Activated B cell treated with CpG ODN at 0.5 μM for 24 hours (primary cell): ENCODE measurements at regions not wholly inside any gene's neighbourhood (a gene's known extent, or its start where the extent isn't known, plus 50 kb on each side); places are given as distances from the start of the nearest gene placed in this dataset.
"Not testable (repeated sequence)": the region's sequence is repeated elsewhere in the genome, so short reads cannot be mapped to it uniquely, and the experiment has no call there.

Experiments used
- ATAC-seq: fragments of 200-7000 bp; cut with Tn5 transposase; one replicate; pipeline ENCODE4 v1.10.0; 2021; ENCODE audit warnings: low read depth, mild to moderate bottlenecking, moderate library complexity
- CTCF ChIA-PET: fragments of 350-600 bp; sonication (Branson Sonifier 250); formaldehyde crosslinking; loops from one replicate; lab custom pipeline; 2021; ENCODE audit warnings: antibody characterized with exemption; lab: Charles Lee
- POLR2A ChIA-PET: fragments of 350-600 bp; sonication (Branson Sonifier 250); formaldehyde crosslinking; loops from one replicate; lab custom pipeline; 2021; ENCODE audit warnings: antibody characterized with exemption; lab: Charles Lee
- DNase-seq: peaks from one replicate; pipeline ENCODE4 v3.0.0; 2022
- H3K27ac Mint-ChIP-seq: one replicate; pipeline ENCODE4 v1.8.0; 2020; ENCODE audit warnings: mixed read lengths
- H3K27me3 Mint-ChIP-seq: one replicate; pipeline ENCODE4 v1.8.0; 2021; ENCODE audit warnings: mixed read lengths
- H3K36me3 Mint-ChIP-seq: one replicate; pipeline ENCODE4 v1.8.0; 2021; ENCODE audit warnings: low read depth, mixed read lengths
- H3K4me1 Mint-ChIP-seq: one replicate; pipeline ENCODE4 v1.8.0; 2021; ENCODE audit warnings: mixed read lengths
- H3K4me3 Mint-ChIP-seq: one replicate; pipeline ENCODE4 v1.8.0; 2020; ENCODE audit warnings: mild to moderate bottlenecking, mixed read lengths
- H3K9me3 Mint-ChIP-seq: one replicate; pipeline ENCODE4 v1.8.0; 2020; ENCODE audit warnings: mixed read lengths
- CTCF ChIP-seq: fragments of 200-600 bp; IDR thresholded peaks from one replicate; pipeline ENCODE4 v1.8.0; 2022; ENCODE audit warnings: antibody characterized with exemption, mild to moderate bottlenecking
- intact Hi-C: fragments of 100-400 bp; cut with micrococcal nuclease; formaldehyde crosslinking; loops from one replicate; pipeline ENCODE4 v1.15.1; 2024

- intact Hi-C loops, result no loop called here
- ATAC-seq (no peak), DNase-seq (no peak)
- no peaks in the 10 kb centered on the region for H3K27me3 Mint-ChIP-seq
- no peak overlapping the region for H3K4me3 Mint-ChIP-seq
- TF ChIP-seq CTCF, result no peak
- H3K9me3 Mint-ChIP-seq, result no peaks in the 10 kb centered on the region
- H3K4me1 Mint-ChIP-seq, result no peaks in the 10 kb centered on the region
- no peak overlapping the region for H3K27ac Mint-ChIP-seq
- ChIA-PET POLR2A (no interaction called here), CTCF (no interaction called here)
- no peaks in the 10 kb centered on the region for H3K36me3 Mint-ChIP-seq
Measured at GRCh38 chr10:28906934-28907333, 229.6 kb downstream of the BAMBI start.

- intact Hi-C loops, result no loop called here
- Mint-ChIP-seq H3K4me3 (no peak overlapping the region), H3K4me1 (no peaks in the 10 kb centered on the region), H3K36me3 (no peaks in the 10 kb centered on the region), H3K27me3 (no peaks in the 10 kb centered on the region), H3K27ac (no peak overlapping the region), H3K9me3 (no peaks in the 10 kb centered on the region)
- ATAC-seq, result no peak
- no peak for TF ChIP-seq CTCF
- ChIA-PET CTCF (no interaction called here), POLR2A (no interaction called here)
- no peak for DNase-seq
Measured at GRCh38 chr10:28909875-28910274, 232.6 kb downstream of the BAMBI start.

GRCh38 chr10:28910956-28911355 is 233.6 kb downstream of the BAMBI start:
- H3K9me3 Mint-ChIP-seq, result no peaks in the 10 kb centered on the region
- H3K4me3 Mint-ChIP-seq, result no peak overlapping the region
- H3K36me3 Mint-ChIP-seq, result no peaks in the 10 kb centered on the region
- DNase-seq, result no peak
- ChIA-PET CTCF (no interaction called here), POLR2A (no interaction called here)
- intact Hi-C loops, result no loop called here
- TF ChIP-seq CTCF, result no peak
- no peaks in the 10 kb centered on the region for H3K27me3 Mint-ChIP-seq
- no peaks in the 10 kb centered on the region for H3K4me1 Mint-ChIP-seq
- no peak overlapping the region for H3K27ac Mint-ChIP-seq
- ATAC-seq, result no peak

GRCh38 chr10:28911511-28911910 is 234.2 kb downstream of the BAMBI start:
- POLR2A ChIA-PET, H3K4me3 Mint-ChIP-seq, H3K4me1 Mint-ChIP-seq, H3K36me3 Mint-ChIP-seq, DNase-seq, ATAC-seq, H3K27me3 Mint-ChIP-seq, CTCF ChIA-PET, H3K27ac Mint-ChIP-seq, intact Hi-C loops, H3K9me3 Mint-ChIP-seq: not testable (repeated sequence)

- H3K36me3 Mint-ChIP-seq, result no peaks in the 10 kb centered on the region
- no peak for TF ChIP-seq CTCF
- ChIA-PET CTCF (no interaction called here), POLR2A (no interaction called here)
- H3K4me1 Mint-ChIP-seq, result no peaks in the 10 kb centered on the region
- DNase-seq (no peak), ATAC-seq (no peak)
- no peaks in the 10 kb centered on the region for H3K9me3 Mint-ChIP-seq
- H3K4me3 Mint-ChIP-seq, result no peak overlapping the region
- intact Hi-C loops, result no loop called here
- H3K27ac Mint-ChIP-seq, result no peak overlapping the region
- H3K27me3 Mint-ChIP-seq, result no peaks in the 10 kb centered on the region
Measured at GRCh38 chr10:28912017-28912783, 234.9 kb downstream of the BAMBI start.
